C4-2B (cell line): ENCODE measurements at regions not wholly inside any gene's neighbourhood (a gene's known extent, or its start where the extent isn't known, plus 50 kb on each side); places are given as distances from the start of the nearest gene placed in this dataset.

Source experiments
- CTCF ChIP-seq: fragments of 450-650 bp; conservative IDR thresholded peaks from 2 replicates; pipeline ENCODE4 v1.5.1; 2017; ENCODE audit warnings: mild to moderate bottlenecking
- ZFX ChIP-seq: fragments of 450-650 bp; IDR thresholded peaks from 2 replicates; pipeline ENCODE4 v1.6.1; 2017

- TF ChIP-seq CTCF = no peak
- TF ChIP-seq ZFX = no peak
These were observed 79.9 kb downstream of the TAF11L14 start for GRCh38 chr5:17714186-17714585.
